ENCODE measurements at regions not wholly inside any gene's neighbourhood (a gene's known extent, or its start where the extent isn't known, plus 50 kb on each side); places are given as distances from the start of the nearest gene placed in this dataset.

- no peak for DNase-seq
These were observed 235.8 kb upstream of the DCN start for GRCh38 chr12:91418221-91419090.

DNA sequence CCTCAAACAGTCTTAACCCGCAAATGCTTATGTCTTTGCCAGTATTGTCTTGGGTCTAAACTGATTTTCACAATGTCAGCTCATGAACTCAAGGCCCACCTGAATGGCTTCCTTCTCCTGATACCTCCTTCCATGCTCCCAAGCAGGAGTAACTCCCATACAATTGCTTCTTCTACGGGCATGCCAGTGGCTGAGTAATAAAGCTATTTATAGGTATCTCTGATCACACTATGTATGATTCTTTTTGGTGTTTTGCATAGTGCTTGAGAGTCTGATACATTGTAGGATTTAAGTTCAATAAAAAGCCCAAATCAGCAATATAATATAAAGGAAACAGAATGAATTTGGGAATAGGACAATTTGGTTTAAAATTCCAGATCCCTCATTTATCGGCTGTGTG, 235.0 kb upstream of the DCN start:
- no peak for DNase-seq

GRCh38 chr12:91414636-91415035, 232.0 kb upstream of the DCN start:
- no peak for DNase-seq

DNA sequence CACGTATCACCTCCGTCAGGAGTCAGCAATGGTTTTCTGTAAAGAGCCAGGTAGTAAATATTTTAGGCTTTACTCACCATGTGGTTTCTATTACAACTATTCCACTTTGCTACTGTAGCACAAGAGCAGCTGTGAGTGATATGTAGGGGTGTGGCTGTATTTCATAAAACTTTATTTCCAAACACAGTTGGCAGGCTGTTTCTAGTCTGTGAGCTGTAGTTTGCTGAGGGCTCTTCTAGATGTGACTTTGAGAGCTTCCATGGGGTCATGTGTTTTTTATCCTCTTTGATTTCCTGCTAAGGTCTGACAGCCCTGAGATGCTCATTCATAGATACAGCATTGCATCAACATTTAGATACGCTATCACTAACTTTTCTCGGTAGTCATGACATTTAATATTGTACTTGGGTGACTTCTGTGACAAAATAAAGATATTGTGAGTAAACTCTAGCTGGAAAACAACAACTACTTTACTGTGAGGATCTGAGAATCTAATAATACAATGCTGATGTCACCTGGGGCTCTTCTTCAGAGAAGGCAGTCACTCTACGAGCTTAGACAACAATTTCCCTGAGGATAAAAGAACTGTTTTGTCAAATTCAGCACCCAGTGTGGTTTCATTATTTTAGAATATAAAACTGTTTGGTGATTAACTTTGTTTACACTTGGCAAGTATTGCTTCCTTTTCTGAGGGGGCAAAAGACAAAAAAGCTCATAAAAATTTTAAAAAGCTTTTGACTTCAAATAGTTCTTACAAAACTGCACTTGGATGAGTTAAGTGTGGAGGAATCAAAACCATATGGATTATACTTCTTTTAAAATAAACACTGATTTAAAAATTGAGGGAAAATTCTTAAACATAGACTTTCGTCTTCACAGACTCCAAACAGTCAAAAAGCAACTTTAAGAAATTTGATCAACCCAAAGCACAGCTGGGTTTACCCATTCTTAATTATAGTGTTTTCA, 231.2 kb upstream of the DCN start:
- DNase-seq, result no peak

GRCh38 chr12:91406920-91407341, 224.3 kb upstream of the DCN start:
- DNase-seq, result peak; percentile 36

- no peak for DNase-seq
These were observed 221.8 kb upstream of the DCN start for GRCh38 chr12:91404441-91404840.

DNA sequence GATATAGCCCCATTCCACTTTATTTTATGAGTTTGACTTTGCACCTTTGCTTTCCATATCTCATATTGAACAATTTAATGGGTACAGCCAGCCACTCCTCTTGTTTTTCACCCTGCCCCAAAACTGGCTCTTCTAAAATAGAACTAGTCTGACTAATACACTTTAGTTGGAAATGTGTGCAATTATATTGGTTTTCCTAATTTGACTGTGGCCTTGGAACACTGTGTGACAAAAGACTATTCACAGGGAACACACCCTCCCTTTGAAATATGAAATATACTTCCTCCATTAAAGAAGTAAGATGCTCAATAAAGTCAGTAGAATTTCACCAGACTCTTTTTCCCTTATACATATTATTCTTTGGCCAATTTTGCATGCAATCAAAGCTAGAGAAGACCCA, 218.6 kb upstream of the DCN start:
- DNase-seq, result no peak

DNA sequence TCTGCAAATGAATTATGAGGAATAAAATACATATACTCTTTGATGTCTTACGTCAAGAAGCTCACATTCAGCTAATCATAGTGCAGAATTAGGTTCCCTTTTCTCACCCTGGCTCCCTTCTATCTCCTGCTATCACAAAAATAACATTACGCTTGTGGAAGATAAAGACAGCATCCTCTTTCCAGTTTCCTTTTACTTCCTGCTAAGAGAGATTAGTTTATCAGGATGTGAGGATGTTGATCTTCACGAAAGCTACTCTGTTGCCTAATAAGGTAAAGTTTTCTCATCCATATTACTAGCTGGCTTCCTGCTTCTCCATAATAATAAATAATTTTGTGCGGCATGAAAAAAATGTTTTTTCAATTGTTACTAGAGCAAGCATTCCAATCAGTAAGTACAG, 217.7 kb upstream of the DCN start:
- peak; percentile 3 for DNase-seq

DNA sequence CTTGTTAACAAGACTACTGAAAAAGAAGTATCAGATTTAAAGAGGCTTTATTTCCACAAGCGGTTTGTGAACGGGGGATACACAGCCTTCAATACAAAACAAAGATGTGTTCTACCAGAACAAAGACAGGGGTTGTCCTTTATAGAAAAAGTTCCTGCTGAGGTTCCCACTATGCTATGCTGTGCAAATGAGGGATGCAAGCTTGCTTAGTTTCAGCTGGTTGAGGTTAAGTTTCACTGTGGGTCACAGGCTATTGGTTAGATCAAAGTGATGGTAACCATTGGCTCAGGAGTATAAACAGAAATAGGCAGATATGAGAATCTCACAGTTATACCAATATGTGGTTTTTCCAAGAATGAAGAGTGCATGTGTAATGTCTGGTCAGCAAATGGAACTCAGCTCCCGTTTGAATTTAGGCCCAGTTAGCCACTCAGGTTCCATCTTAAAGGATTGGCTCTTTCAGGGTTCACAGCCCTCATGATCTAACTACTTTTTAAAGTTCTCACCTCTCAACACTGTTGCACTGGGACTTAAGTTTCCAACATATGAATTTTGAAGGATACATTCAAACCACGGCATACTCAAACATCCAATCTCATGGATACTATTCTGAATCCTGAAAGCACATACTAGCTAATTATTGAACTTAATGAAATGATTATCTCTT, 215.4 kb upstream of the DCN start:
- no peak for DNase-seq

DNA sequence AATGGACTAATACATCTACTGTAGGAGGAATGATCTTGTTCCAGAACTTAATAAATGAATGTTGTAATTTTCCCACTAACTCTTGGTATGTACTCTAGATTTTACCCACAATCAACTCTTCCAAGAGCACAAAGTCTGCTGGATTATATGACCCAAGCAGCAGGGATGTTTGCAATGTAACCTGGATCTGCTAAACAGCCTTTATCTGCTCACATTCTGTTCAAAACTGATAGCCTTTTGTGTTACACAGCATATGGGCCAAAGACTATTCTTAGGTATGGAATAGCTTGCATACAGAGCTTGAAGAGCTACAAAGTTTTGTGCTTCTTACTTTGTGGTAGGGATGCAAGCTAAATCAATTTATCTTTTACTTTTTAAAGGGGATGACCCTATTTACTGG, 213.7 kb upstream of the DCN start:
- no peak for DNase-seq

GRCh38 chr12:91395628-91396135, 213.1 kb upstream of the DCN start:
- DNase-seq, result no peak

GRCh38 chr12:91394903-91395302, 212.3 kb upstream of the DCN start:
- no peak for DNase-seq

DNA sequence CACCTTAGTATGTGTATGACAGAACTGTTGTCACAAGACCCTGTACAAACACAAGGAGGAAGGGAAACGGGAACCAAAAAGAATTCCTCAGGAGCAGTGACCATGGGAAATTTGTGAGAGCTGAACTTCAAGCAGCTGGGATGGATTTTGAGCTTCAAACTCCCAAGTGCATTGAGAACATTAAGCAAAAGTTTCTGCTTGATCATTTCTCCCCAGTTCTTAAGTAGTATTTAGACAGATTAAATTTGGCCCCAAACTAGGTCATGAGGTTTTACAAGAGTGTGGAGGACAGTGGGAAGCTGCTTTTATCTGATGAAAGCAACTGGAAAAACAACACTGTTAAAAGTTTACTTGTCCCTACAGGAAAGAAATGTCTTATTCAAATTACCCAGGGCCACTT, 206.0 kb upstream of the DCN start:
- no peak for DNase-seq

- DNase-seq, result no peak
These were observed 205.0 kb upstream of the DCN start for GRCh38 chr12:91387461-91388134.

GRCh38 chr12:91384806-91385205, 202.2 kb upstream of the DCN start:
- peak; percentile 5 for DNase-seq

- DNase-seq, result no peak
These were observed 201.7 kb upstream of the DCN start for GRCh38 chr12:91384366-91384765.

DNA sequence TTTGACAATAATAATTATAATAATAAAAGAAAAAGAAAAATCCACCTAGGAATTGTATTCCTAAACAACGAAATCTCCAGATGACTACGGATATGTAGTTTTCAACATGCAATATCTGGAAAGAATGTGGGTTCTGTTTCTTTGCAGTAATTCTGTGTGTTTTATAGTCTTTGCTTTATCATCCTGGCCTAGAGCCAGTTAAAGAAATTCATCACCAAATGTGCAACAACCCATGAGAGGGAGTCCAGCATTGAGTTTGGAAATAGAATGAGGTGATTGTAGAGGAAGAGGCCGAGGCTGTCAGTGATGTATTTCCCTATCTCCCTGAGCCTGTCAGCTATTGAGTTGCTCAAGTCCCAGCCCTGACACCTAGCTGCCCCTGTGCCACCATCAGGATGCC, 200.5 kb upstream of the DCN start:
- DNase-seq, result no peak

GRCh38 chr12:91382081-91382543, 199.5 kb upstream of the DCN start:
- peak; percentile 84 for DNase-seq

DNA sequence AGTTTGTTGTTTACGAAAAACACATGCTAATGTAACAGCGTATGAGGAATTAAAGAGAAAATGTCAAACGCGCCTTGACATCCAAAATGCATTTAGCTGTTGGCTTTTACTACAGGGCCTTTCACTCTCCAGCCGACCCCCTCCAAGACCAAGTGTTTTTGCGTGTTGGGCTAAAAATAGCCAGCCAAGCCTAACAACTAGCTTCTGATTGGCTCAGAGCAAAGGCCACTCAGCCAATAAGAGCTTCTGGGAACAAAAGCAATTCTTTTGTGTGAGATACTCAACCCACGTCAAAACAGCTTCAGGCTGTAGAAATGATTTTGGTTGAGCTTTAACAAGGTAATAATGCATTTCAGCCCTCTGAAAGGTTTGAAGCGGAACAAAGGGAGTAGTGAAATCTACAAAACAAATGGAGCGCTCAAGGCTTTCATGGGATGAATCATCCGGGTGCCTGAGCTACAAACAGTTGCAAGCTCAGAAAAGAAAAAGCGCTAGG, 198.7 kb upstream of the DCN start:
- DNase-seq, result peak; percentile 24

- DNase-seq, result no peak
These were observed 198.0 kb upstream of the DCN start for GRCh38 chr12:91380631-91381030.

DNA sequence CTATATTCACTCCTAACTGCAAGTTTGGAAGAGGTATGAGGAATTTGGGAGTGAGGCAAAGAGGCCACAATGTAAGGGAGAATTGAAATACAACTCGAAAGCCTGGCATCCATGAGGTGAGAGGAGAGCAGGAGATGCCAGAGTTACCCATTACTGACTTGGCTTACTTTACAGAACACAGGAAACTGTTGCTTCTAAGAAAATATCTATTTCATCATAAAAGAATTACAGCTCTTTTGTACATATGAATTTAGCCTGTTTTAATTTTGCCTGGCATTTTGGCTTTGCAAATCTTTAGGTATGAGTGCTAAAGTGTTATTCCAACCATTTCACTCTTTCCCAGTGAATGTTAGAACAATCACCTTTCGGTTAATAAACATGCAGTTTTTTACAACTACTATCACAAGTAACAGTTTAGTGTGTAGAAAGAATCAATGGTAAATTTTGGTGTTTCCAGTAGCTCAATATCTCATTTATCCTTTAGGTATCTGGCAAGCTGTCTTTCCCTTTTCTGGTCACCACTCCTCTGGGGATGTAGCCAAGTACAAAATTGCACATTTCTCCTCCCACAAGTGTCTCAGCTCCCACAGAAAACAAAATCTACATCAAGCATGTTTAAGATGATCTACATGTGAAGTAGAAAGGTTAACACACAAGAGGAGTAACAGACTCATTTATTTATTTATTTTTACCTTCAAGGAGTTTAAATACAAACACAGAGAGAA, 196.6 kb upstream of the DCN start:
- DNase-seq, result no peak
